GM12878 (cell line): ENCODE measurements at regions not wholly inside any gene's neighbourhood (a gene's known extent, or its start where the extent isn't known, plus 50 kb on each side); places are given as distances from the start of the nearest gene placed in this dataset.
"Not testable (repeated sequence)": the region's sequence is repeated elsewhere in the genome, so short reads cannot be mapped to it uniquely, and the experiment has no call there.

Experiments
- ATAC-seq: fragments of 200-7000 bp; cut with Tn5 transposase; 3 replicates; pipeline ENCODE4 v1.9.1; 2020; ENCODE audit warnings: mild to moderate bottlenecking, moderate library complexity
- BruUV-seq: library from RNA; stranded (reverse); fragments of 400-500 nt; replicated peaks from 2 replicates; lab custom pipeline; 2021; lab: Mats Ljungman, UMichigan
- CTCF ChIA-PET: fragments of 300-600 bp; sonication (Branson Sonifier 250); formaldehyde crosslinking; extraction: SDS; loops from one replicate; lab custom pipeline; 2021; ENCODE audit warnings: inconsistent platforms; lab: Yijun Ruan, JAX
- POLR2A ChIA-PET: fragments of 350-600 bp; formaldehyde crosslinking; extraction: SDS; loops from one replicate; lab custom pipeline; 2021; ENCODE audit warnings: inconsistent platforms; lab: Charles Lee
- RAD21 ChIA-PET: fragments of 300-600 bp; sonication (Branson Sonifier 250); formaldehyde crosslinking; loops from one replicate; lab custom pipeline; 2023; ENCODE audit warnings: antibody characterized with exemption; ENCODE audit not compliant: unreplicated experiment; lab: Charles Lee
- SMC1A ChIA-PET: fragments of 300-600 bp; sonication (Branson Sonifier 250); formaldehyde crosslinking; loops from one replicate; lab custom pipeline; 2023; ENCODE audit not compliant: unreplicated experiment, uncharacterized antibody; lab: Charles Lee
- DNase-seq: peaks from one replicate; pipeline ENCODE4 v3.0.0-alpha.2; 2011; ENCODE audit warnings: low read depth, low spot score
- FAIRE-seq: peaks from 3 replicates; lab custom pipeline; 2011; peaks lifted over from hg19 to GRCh38; lab: Jason Lieb, UNC
- H2AFZ ChIP-seq: 2 replicates; pipeline ENCODE4 v1.6.0; 2011; ENCODE audit warnings: low read depth, low read length, control low read depth; ENCODE audit not compliant: control insufficient read depth
- H3K27ac ChIP-seq: 2 replicates; pipeline ENCODE4 v1.5.1; 2011; ENCODE audit warnings: control low read depth; ENCODE audit not compliant: control insufficient read depth, insufficient read depth
- H3K27me3 ChIP-seq, 2 experiments: replicated peaks in 1 of 2; 2 replicates each; pipeline versions ENCODE4 v1.6.0 to v1.6.1; 2011; ENCODE audit warnings: low read length in 1 of 2; ENCODE audit not compliant: control insufficient read depth in 2 of 2, insufficient read depth in 2 of 2
- H3K36me3 ChIP-seq, 2 experiments: 2 replicates each; pipeline ENCODE4 v1.5.1; 2011; ENCODE audit warnings: low read length in 1 of 2; ENCODE audit not compliant: control insufficient read depth in 2 of 2, insufficient read depth in 2 of 2
- H3K4me1 ChIP-seq: 2 replicates; pipeline ENCODE4 v1.6.1; 2011; ENCODE audit warnings: mild to moderate bottlenecking, low read length, moderate library complexity, mixed read lengths; ENCODE audit not compliant: control insufficient read depth, insufficient read depth
- H3K4me2 ChIP-seq: 2 replicates; pipeline ENCODE4 v1.6.0; 2011; ENCODE audit warnings: control low read depth; ENCODE audit not compliant: control insufficient read depth, insufficient read depth
- H3K4me3 ChIP-seq: fragments of 200-600 bp; sonication (generic); 2 replicates; pipeline ENCODE4 v1.5.1; 2016
- H3K79me2 ChIP-seq: 2 replicates; pipeline ENCODE4 v1.6.0; 2011; ENCODE audit warnings: low read length; ENCODE audit not compliant: control insufficient read depth, insufficient read depth
- H3K9ac ChIP-seq: 2 replicates; pipeline ENCODE4 v1.8.0; 2011; ENCODE audit warnings: low read length, control low read depth, mixed read lengths; ENCODE audit not compliant: control insufficient read depth, insufficient read depth
- H3K9me3 ChIP-seq: replicated peaks from 3 replicates; pipeline ENCODE4 v1.5.1; 2011; ENCODE audit warnings: mild to moderate bottlenecking, low read length; ENCODE audit not compliant: control insufficient read depth, insufficient read depth
- H4K20me1 ChIP-seq: 2 replicates; pipeline ENCODE4 v1.6.0; 2011; ENCODE audit not compliant: control insufficient read depth, insufficient read depth
- CBFB ChIP-seq: IDR thresholded peaks from 2 replicates; pipeline ENCODE4 v1.6.1; 2016; ENCODE audit warnings: antibody characterized with exemption, low read depth
- EGR1 ChIP-seq, 2 experiments: IDR thresholded peaks; 1 replicate in 1 of 2; 2 replicates in 1 of 2; pipeline ENCODE4 v1.6.1; 2011 to 2012; ENCODE audit warnings: low read depth in 2 of 2, low read length in 2 of 2, borderline replicate concordance in 1 of 2, mild to moderate bottlenecking in 1 of 2, moderate library complexity in 1 of 2
- MAX ChIP-seq: IDR thresholded peaks from 2 replicates; pipeline ENCODE4 v1.6.1; 2012; ENCODE audit warnings: low read depth, low read length, improper control_type of control experiment
- PAX5 ChIP-seq: IDR thresholded peaks from 2 replicates; pipeline ENCODE4 v1.6.1; 2011; ENCODE audit warnings: low read depth, low read length, borderline replicate concordance
- PML ChIP-seq: IDR thresholded peaks from 2 replicates; pipeline ENCODE4 v1.6.1; 2012; ENCODE audit warnings: low read length, inconsistent platforms
- PRDM15 ChIP-seq: fragments of 450-650 bp; formaldehyde crosslinking; IDR thresholded peaks from 2 replicates; pipeline ENCODE4 v1.4.0; 2020; ENCODE audit warnings: mild to moderate bottlenecking, moderate library complexity
- RAD21 ChIP-seq: IDR thresholded peaks from 2 replicates; pipeline ENCODE4 v1.6.1; 2011; ENCODE audit warnings: mild to moderate bottlenecking, low read depth, low read length, moderate library complexity; ENCODE audit not compliant: insufficient read depth
- RCOR1 ChIP-seq: conservative IDR thresholded peaks from 2 replicates; pipeline ENCODE4 v1.6.1; 2012; ENCODE audit warnings: low read depth, low read length, improper control_type of control experiment
- RELB ChIP-seq: fragments of 450-650 bp; IDR thresholded peaks from 2 replicates; pipeline ENCODE4 v1.6.1; 2017; ENCODE audit warnings: low read depth, mild to moderate bottlenecking, moderate library complexity
- RUNX3 ChIP-seq: IDR thresholded peaks from 2 replicates; pipeline ENCODE4 v1.6.1; 2012; ENCODE audit warnings: low read length, inconsistent platforms
- SREBF2 ChIP-seq: IDR thresholded peaks from 2 replicates; pipeline ENCODE4 v1.6.1; 2012; ENCODE audit warnings: mild to moderate bottlenecking, low read length
- TBL1XR1 ChIP-seq: IDR thresholded peaks from 2 replicates; pipeline ENCODE4 v1.6.1; 2012; ENCODE audit warnings: low read depth, low read length, improper control_type of control experiment
- WGBS: methylation state at CpG from one replicate; pipeline ENCODE4 v1.1.6; 2016; ENCODE audit warnings: low lambda C conversion rate; ENCODE audit not compliant: insufficient replicate concordance, insufficient coverage; ENCODE audit errors: missing lambda C conversion rate; 5-methylcytosine and 5-hydroxymethylcytosine counted together
- in situ Hi-C: fragments of 300-500 bp; cut with MboI; formaldehyde crosslinking; loops from 9 replicates; pipeline ENCODE4 v1.14.3; 2018; ENCODE audit warnings: mixed read lengths
- intact Hi-C: fragments of 100-400 bp; cut with micrococcal nuclease; formaldehyde crosslinking; loops from one replicate; pipeline ENCODE4 v1.14.2; 2022; ENCODE audit not compliant: unreplicated experiment

GRCh38 chrX:109144173-109144572 lies 337.7 kb downstream of the GUCY2F start:
- H3K36me3 ChIP-seq, in situ Hi-C loops, H3K4me3 ChIP-seq, CTCF ChIA-PET, H3K9me3 ChIP-seq, H3K4me2 ChIP-seq, DNase-seq, H3K79me2 ChIP-seq, H4K20me1 ChIP-seq, H3K27me3 ChIP-seq, H3K4me1 ChIP-seq, SMC1A ChIA-PET, POLR2A ChIA-PET, H2AFZ ChIP-seq, H3K9ac ChIP-seq, intact Hi-C loops, H3K27ac ChIP-seq, RAD21 ChIA-PET, ATAC-seq, BruUV-seq, FAIRE-seq: not testable (repeated sequence)
- WGBS = 64% methylated on average over 1 of the region's 1 CpG

- Histone ChIP-seq H3K9me3 (no peaks in the 10 kb centered on the region), H3K4me3 (no peak overlapping the region), H3K4me1 (no peaks in the 10 kb centered on the region), H2AFZ (no peak overlapping the region), H3K79me2 (no peaks in the 10 kb centered on the region), H3K4me2 (no peak overlapping the region), H3K36me3 (no peaks in the 10 kb centered on the region), H3K27me3 (no peaks in the 10 kb centered on the region), H4K20me1 (no peaks in the 10 kb centered on the region), H3K9ac (no peak overlapping the region), H3K27ac (no peak overlapping the region)
- intact Hi-C loops (no loop called here), in situ Hi-C loops (no loop called here)
- ChIA-PET CTCF (no interaction called here), SMC1A (interaction anchor here (0.6 to 1.1 kb wide), 2 partner anchors 14 to 187 kb away, joined by 3 read pairs; no protein-coding TSS in a partner anchor), POLR2A (no interaction called here), RAD21 (interaction anchor here (0.7 kb wide), 1 partner anchor 69 kb away, joined by 3 read pairs; no protein-coding TSS in a partner anchor)
- TF ChIP-seq EGR1 (IDR thresholded peaks at IDR 0.05; ENCODE audit: borderline replicate concordance in 1 of 2, low read depth in 2 of 2, low read length in 2 of 2) = no peak
- TF ChIP-seq CBFB = no peak
- no peak for TF ChIP-seq PAX5
- no peak for TF ChIP-seq SREBF2
- TF ChIP-seq RELB = no peak
- TF ChIP-seq PML = no peak
- no peak for TF ChIP-seq PRDM15 (CRISPR knock-in tag)
- TF ChIP-seq RCOR1 = no peak
- TF ChIP-seq TBL1XR1 = no peak
- no peak for TF ChIP-seq MAX
- no peak for TF ChIP-seq RAD21
- no peak for TF ChIP-seq RUNX3
- no peak for DNase-seq
- no TSS peak for BruUV-seq
- no peak for FAIRE-seq
- no peak for ATAC-seq
Observed at GRCh38 chrX:109140463-109140862, 341.4 kb downstream of the GUCY2F start.
